Mucosa of rectum (tissue), 2 donors: ENCODE measurements at regions not wholly inside any gene's neighbourhood (a gene's known extent, or its start where the extent isn't known, plus 50 kb on each side); places are given as distances from the start of the nearest gene placed in this dataset.
A peak's percentile ranks its signal among the peaks of the same experiment; 100 is the strongest.

Source experiments
- H3K27ac ChIP-seq, 2 donors: one replicate each; pipeline ENCODE4 v1.7.0; 2013; ENCODE audit warnings: inconsistent platforms in 2 of 2, low read depth in 2 of 2, low read length in 2 of 2
- H3K27me3 ChIP-seq, 2 donors: one replicate each; pipeline ENCODE4 v1.7.0; 2013; ENCODE audit warnings: low read length in 2 of 2; ENCODE audit not compliant: control insufficient read depth in 2 of 2, insufficient read depth in 2 of 2
- H3K36me3 ChIP-seq, 2 donors: one replicate each; pipeline ENCODE4 v1.7.0; 2013; ENCODE audit warnings: low read length in 2 of 2; ENCODE audit not compliant: control insufficient read depth in 2 of 2, insufficient read depth in 2 of 2
- H3K4me1 ChIP-seq, 2 donors: one replicate each; pipeline ENCODE4 v1.7.0; 2013; ENCODE audit warnings: low read length in 2 of 2, mild to moderate bottlenecking in 1 of 2; ENCODE audit not compliant: control insufficient read depth in 2 of 2, insufficient read depth in 2 of 2
- H3K4me3 ChIP-seq, 2 donors: one replicate each; pipeline ENCODE4 v1.7.0; 2013; ENCODE audit warnings: low read length in 2 of 2
- H3K9ac ChIP-seq, 2 donors: one replicate each; pipeline ENCODE4 v1.7.0; 2013; ENCODE audit warnings: low read length in 2 of 2, low read depth in 1 of 2, mild to moderate bottlenecking in 1 of 2
- H3K9me3 ChIP-seq, 2 donors: one replicate each; pipeline ENCODE4 v1.7.0; 2013; ENCODE audit warnings: low read length in 2 of 2; ENCODE audit not compliant: control insufficient read depth in 2 of 2
- donor health status: healthy.
- donor health status: Normal muscosa, but diverticular disease.

DNA sequence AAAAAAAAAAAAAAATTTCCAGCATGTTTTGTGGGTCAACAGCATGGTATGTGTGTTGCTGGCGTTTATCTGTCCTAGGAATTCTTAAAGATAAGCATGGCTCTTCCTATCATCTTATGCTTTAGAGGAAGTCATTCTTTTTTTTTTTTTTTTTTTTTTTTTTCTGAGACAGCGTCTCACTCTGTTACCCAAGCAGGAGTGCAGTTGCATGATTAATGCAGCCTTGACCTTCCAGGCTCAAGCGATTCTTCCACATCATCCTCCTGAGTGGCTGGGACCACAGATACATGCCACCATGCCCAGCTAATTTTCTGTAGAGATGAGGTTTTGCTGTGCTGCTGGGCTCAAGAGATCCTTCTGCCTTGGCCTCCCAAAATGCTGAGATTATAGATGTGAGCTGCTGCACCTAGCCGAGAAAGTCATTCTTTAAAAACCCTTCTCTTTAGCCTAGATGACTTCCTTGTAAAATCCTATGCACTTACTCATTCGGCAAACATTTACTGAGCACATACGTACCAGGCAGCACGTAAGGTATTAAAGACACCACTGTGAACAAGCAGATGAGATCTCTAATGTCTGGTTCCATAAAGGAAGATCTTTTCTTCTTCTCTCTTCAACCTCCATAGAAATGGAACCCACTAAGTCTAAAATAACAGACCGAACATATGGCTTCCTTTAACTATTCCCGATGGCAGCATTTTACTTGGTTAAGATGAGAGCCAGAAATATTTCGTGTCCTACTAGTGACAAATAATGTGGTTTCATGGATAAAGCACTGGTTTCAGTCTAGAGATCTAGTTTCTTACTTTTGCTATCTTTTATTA lies 122.4 kb downstream of the RIN2 start:
- Histone ChIP-seq H3K27ac (peak overlapping the region; percentile 68 to 83), H3K4me3 (no peak overlapping the region), H3K9me3 (no peaks in the 10 kb centered on the region), H3K36me3 (peaks cover 0 to 3% of the 10 kb centered on the region in 2 donors), H3K4me1 (peaks cover 9 to 30% of the 10 kb centered on the region in 2 donors), H3K27me3 (no peaks in the 10 kb centered on the region), H3K9ac (peak overlapping the region; percentile 5 to 41)

DNA sequence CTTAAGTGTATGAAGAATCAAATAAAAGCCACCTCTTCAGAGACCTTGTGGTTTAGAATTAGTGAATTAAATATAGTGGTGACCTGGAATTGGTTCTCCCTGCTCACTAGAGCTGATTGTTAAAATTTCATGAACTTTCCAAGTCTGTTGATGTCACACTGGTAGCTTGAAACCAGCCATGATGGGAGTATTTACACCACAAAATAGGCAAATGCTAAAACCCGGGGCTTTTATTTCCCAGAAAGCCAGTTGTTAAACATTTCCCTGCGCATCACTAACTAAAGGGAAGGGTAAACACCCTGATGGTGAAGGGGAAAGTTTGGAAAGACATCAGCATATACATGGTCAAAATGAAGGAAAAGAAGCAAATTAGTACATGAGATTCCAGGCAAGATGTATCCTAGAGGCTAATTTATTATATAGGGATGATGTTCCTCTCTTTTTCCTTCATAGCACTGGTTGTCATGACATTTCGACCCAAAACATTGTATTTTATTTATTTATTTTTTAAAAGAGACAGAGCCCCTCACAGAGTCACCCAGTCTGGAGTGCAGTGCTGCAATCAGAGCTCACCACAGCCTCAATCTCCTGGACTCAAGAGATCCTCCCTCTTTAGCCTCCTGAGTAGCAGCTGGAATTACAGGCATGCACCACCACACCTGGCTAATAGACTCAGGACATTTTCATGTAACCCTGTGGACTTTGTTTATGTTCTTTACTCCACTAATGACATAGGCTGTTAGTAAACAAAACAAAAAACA lies 123.2 kb downstream of the RIN2 start:
- Histone ChIP-seq H3K27ac (peak overlapping the region; percentile 68 to 83), H3K4me3 (no peak overlapping the region), H3K36me3 (peaks cover 0 to 3% of the 10 kb centered on the region in 2 donors), H3K9me3 (no peaks in the 10 kb centered on the region), H3K27me3 (no peaks in the 10 kb centered on the region), H3K4me1 (peaks cover 13 to 32% of the 10 kb centered on the region in 2 donors), H3K9ac (peak overlapping the region in 1 of 2 donors; percentile 41)

DNA sequence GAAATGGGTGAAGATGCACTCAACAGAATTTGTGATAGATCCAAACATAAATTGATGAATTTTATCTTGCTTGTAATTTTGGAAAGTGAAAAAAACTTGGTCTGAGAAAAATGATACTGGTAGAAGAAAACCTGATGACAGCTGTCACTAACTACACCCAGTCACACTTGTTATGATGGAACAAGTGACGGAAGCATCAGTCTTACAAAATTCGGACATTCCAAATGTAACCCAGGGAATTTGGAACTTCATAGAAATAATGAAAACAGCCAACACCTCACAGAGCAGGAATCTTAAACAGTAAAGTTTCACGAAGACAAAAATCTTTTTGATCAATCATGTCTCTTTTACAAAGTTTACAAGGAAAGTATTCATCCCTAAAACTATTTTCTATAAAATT lies 123.9 kb downstream of the RIN2 start:
- peaks cover 0 to 3% of the 10 kb centered on the region in 2 donors for H3K36me3 ChIP-seq
- H3K4me3 ChIP-seq, result no peak overlapping the region
- peaks cover 17 to 37% of the 10 kb centered on the region in 2 donors for H3K4me1 ChIP-seq
- no peaks in the 10 kb centered on the region for H3K9me3 ChIP-seq
- H3K27ac ChIP-seq, result peak overlapping the region in 1 of 2 donors; percentile 31
- no peaks in the 10 kb centered on the region for H3K27me3 ChIP-seq
- no peak overlapping the region for H3K9ac ChIP-seq

GRCh38 chr20:19882446-19882845 lies 124.4 kb downstream of the RIN2 start:
- peaks cover 20 to 39% of the 10 kb centered on the region in 2 donors for H3K4me1 ChIP-seq
- no peak overlapping the region for H3K4me3 ChIP-seq
- H3K27ac ChIP-seq, result no peak overlapping the region
- no peak overlapping the region for H3K9ac ChIP-seq
- H3K36me3 ChIP-seq, result peaks cover 0 to 3% of the 10 kb centered on the region in 2 donors
- H3K9me3 ChIP-seq, result no peaks in the 10 kb centered on the region
- no peaks in the 10 kb centered on the region for H3K27me3 ChIP-seq

DNA sequence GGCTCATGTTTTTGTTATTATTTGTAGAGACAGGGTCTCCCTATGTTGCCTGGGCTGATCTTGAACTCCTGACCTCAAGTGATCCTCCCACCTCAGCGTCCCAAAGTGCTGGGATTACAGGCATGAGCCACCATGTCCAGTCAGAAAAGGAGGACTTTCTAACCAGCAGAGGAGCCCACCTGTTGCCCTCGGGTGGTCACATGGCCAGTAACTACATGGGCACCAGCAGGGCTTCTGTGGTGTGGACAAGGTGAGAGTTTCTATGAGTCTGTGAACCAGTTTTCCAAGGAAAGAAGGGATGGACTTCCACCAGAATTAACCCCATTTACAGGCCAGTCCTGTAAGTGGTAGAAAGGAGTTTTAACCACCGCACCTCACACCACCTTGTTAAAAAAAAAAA lies 125.4 kb downstream of the RIN2 start:
- Histone ChIP-seq H3K9me3 (no peaks in the 10 kb centered on the region), H3K4me1 (peaks cover 27 to 48% of the 10 kb centered on the region in 2 donors), H3K27me3 (no peaks in the 10 kb centered on the region), H3K27ac (no peak overlapping the region), H3K36me3 (peaks cover 0 to 3% of the 10 kb centered on the region in 2 donors), H3K9ac (no peak overlapping the region), H3K4me3 (no peak overlapping the region)

DNA sequence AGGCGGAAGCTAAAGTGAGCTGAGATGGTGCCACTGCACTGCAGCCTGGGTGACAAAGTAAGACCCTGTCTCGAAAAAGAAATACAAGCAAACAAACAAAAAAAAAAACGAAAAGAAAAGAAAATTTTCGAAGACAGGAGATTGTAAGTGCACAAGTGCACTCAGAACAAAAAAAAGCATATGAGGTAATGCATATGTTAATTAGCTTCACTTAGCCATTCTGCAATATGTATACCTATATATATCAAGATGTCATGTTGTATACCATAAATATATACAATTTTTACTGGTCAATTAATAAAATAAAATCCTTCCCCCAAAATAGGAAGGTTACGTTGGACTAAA lies 127.5 kb downstream of the RIN2 start:
- Histone ChIP-seq H3K9ac (peak overlapping the region; percentile 3 to 74), H3K9me3 (no peaks in the 10 kb centered on the region), H3K36me3 (no peaks in the 10 kb centered on the region), H3K27me3 (no peaks in the 10 kb centered on the region), H3K4me3 (peak overlapping the region; percentile 53 to 69), H3K27ac (peak overlapping the region; percentile 93), H3K4me1 (peaks cover 43 to 61% of the 10 kb centered on the region in 2 donors)

DNA sequence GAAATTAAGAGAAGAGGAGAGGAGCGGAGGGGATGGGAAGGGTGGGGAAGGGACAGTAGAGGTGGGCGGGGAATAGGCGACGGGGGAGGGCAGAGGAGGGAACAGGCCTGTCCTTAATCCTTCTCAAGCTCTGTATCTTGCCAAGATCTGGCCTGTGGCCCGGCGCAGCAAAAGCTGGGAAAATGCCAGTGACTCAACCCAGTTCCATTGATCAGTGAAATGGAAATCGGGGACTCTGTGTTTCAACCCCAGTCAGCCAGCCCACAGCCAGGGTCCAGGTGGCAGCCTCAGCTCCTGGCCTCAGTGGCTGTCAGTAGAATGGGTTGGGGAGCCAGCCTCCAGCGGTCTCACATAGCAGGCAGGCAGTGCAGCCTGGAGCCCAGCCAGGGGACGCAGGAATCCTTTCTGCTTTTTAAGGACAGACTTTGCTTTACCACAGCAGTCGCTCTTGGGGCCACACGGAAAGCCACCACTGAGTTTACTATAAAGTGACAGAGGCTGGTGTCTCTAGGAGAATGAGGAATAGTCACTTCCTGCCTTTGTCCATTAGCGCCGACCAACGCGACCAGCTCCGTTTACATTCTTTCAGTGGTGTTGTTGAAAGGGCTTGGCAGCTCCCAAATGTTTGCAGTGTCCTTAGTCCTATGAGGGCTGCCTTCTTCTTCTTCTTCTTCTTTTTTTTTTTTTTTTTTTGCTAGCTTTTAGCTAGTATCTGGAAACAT lies 128.0 kb downstream of the RIN2 start:
- H3K9ac ChIP-seq, result peak overlapping the region; percentile 66 to 74
- peaks cover 45 to 61% of the 10 kb centered on the region in 2 donors for H3K4me1 ChIP-seq
- peak overlapping the region; percentile 53 to 69 for H3K4me3 ChIP-seq
- H3K27ac ChIP-seq, result peak overlapping the region; percentile 93
- no peaks in the 10 kb centered on the region for H3K9me3 ChIP-seq
- H3K36me3 ChIP-seq, result no peaks in the 10 kb centered on the region
- no peaks in the 10 kb centered on the region for H3K27me3 ChIP-seq

DNA sequence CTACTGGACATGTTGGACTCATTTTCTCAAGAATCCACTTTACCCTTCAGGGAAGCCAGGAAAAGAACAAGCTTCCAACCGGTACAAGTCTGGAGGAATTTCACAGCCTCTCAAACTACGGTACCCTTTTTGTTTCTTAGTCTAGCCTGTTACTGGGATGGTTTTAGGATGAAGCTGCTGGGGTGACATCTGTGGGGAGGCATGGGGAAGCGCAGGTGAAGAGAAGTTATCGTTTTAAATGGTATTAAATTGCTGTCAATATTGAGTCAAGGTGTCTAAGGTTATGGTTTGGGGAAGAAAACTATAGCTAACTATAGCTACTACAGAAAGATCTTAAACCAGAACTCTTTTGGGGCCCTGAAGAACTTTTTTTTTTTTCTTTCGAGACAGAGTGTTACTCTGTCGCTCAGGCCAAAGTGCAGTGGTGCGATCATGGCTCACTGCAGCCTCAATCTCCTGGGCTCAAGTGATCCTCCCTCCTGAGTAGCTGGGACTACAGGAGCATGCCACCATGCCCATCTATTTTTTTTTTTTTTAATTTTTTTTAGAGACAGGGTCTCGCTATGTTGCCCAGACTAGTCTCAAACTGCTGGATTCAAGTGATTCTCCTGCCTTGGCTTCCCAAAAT lies 128.7 kb downstream of the RIN2 start:
- peak overlapping the region; percentile 93 for H3K27ac ChIP-seq
- H3K27me3 ChIP-seq, result no peaks in the 10 kb centered on the region
- peaks cover 47 to 62% of the 10 kb centered on the region in 2 donors for H3K4me1 ChIP-seq
- H3K9me3 ChIP-seq, result no peaks in the 10 kb centered on the region
- H3K4me3 ChIP-seq, result peak overlapping the region; percentile 53 to 69
- peak overlapping the region; percentile 72 to 74 for H3K9ac ChIP-seq
- no peaks in the 10 kb centered on the region for H3K36me3 ChIP-seq

DNA sequence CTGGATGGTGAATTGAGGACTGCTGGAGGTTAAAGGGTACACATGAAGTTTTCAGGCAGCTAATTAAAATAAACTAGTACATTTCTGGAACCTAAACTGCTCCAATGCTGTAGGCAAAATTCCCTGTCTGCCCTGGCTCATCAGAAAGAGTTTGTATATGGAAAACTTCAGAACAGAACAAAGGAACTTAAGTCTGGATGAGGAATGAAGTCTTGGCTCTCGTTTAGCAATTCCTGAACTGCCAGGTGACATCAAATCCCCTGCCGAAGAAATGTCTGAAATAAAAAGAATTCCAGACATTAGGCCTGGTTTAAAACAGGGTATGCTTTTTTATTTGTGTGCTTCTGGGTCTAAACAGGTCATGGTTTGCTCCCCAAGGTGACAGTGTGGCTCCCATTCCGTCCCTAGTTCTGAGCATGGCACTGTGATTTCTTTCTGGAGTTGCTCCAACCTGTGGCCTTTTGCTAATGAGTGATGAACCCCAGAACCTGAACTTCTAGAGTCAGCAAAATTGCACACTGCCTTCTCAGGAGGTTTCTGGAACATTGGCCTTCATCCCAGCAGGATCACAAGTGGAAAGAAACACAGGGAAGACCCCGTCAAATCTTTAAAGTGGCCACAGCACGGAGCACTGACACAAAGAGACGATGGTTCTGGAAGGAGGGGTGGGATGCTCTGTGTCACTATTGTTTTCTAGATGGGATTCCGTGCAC lies 129.4 kb upstream of the NAA20 start:
- Histone ChIP-seq H3K4me3 (peak overlapping the region; percentile 53 to 69), H3K36me3 (peaks cover 0 to 1% of the 10 kb centered on the region in 2 donors), H3K27ac (peak overlapping the region; percentile 93), H3K9me3 (no peaks in the 10 kb centered on the region), H3K9ac (peak overlapping the region; percentile 72 to 74), H3K4me1 (peaks cover 47 to 62% of the 10 kb centered on the region in 2 donors), H3K27me3 (no peaks in the 10 kb centered on the region)
